HEK293 (cell line): ENCODE measurements at regions not wholly inside any gene's neighbourhood (a gene's known extent, or its start where the extent isn't known, plus 50 kb on each side); places are given as distances from the start of the nearest gene placed in this dataset.

ENCODE experiments used
- CTCF ChIP-seq: fragments of 450-650 bp; formaldehyde crosslinking; IDR thresholded peaks from 2 replicates; pipeline ENCODE4 v1.5.1; 2016; ENCODE audit warnings: missing biosample characterization, missing genetic modification characterization
- SP2 ChIP-seq: fragments of 450-650 bp; formaldehyde crosslinking; IDR thresholded peaks from 2 replicates; pipeline ENCODE4 v1.5.1; 2016; ENCODE audit warnings: missing biosample characterization, missing genetic modification characterization
- YY1 ChIP-seq: fragments of 450-650 bp; formaldehyde crosslinking; IDR thresholded peaks from 2 replicates; pipeline ENCODE4 v1.5.1; 2018; ENCODE audit warnings: missing biosample characterization, missing genetic modification characterization
- ZBTB11 ChIP-seq: fragments of 450-650 bp; formaldehyde crosslinking; conservative IDR thresholded peaks from 2 replicates; pipeline ENCODE4 v1.5.1; 2016; ENCODE audit warnings: low read depth, missing biosample characterization, missing genetic modification characterization
- ZBTB44 ChIP-seq: fragments of 450-650 bp; IDR thresholded peaks from 2 replicates; pipeline ENCODE4 v1.5.1; 2018; ENCODE audit warnings: missing biosample characterization, mild to moderate bottlenecking, missing genetic modification characterization
- ZNF221 ChIP-seq: fragments of 450-650 bp; formaldehyde crosslinking; IDR thresholded peaks from 2 replicates; pipeline ENCODE4 v1.5.1; 2017; ENCODE audit warnings: missing biosample characterization, missing genetic modification characterization, borderline replicate concordance
- ZNF26 ChIP-seq: fragments of 450-650 bp; formaldehyde crosslinking; IDR thresholded peaks from 2 replicates; pipeline ENCODE4 v1.5.1; 2016; ENCODE audit warnings: missing biosample characterization, missing genetic modification characterization
- ZNF510 ChIP-seq: fragments of 450-650 bp; formaldehyde crosslinking; IDR thresholded peaks from 2 replicates; pipeline ENCODE4 v1.5.1; 2018; ENCODE audit warnings: mild to moderate bottlenecking, missing genetic modification characterization, missing biosample characterization; ENCODE audit not compliant: insufficient replicate concordance
- ZNF530 ChIP-seq: fragments of 450-650 bp; formaldehyde crosslinking; IDR thresholded peaks from 2 replicates; pipeline ENCODE4 v1.5.1; 2016; ENCODE audit warnings: low read depth, missing biosample characterization, missing genetic modification characterization
- ZNF707 ChIP-seq: fragments of 450-650 bp; formaldehyde crosslinking; IDR thresholded peaks from 2 replicates; pipeline ENCODE4 v1.5.1; 2016; ENCODE audit warnings: missing biosample characterization, missing genetic modification characterization

GRCh38 chr5:90097082-90097477 lies 312.5 kb downstream of the CETN3 start:
- TF ChIP-seq CTCF, result no peak
- no peak for TF ChIP-seq ZBTB11
- no peak for TF ChIP-seq ZNF221
- no peak for TF ChIP-seq ZNF707 (tag by site-specific recombination)
- TF ChIP-seq ZNF510, result no peak
- no peak for TF ChIP-seq YY1
- TF ChIP-seq ZNF26 (tag by site-specific recombination), result no peak
- TF ChIP-seq ZNF530, result no peak
- no peak for TF ChIP-seq ZBTB44 (tag by site-specific recombination)
- TF ChIP-seq SP2 (tag by site-specific recombination), result no peak
